ENCODE measurements at regions not wholly inside any gene's neighbourhood (a gene's known extent, or its start where the extent isn't known, plus 50 kb on each side); places are given as distances from the start of the nearest gene placed in this dataset.
"Not testable (repeated sequence)": the region's sequence is repeated elsewhere in the genome, so short reads cannot be mapped to it uniquely, and the experiment has no call there.

DNA sequence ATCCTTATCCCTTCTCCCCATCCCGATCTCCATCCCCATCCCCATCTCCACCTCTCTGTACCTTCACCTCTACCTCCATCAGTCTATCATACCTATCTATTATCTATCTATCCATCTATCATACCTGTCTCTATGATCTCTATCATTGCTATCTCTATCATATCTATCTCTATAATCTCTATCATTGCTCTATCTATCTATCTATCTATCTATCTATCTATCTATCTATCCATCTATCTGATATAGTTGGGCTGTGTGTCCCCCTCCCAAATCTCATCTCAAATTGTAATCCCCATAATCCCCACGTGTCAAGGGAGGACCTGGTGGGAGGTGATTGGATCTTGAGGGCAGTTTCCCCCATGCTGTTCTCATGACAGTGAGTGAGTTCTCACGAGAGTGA, 97.9 kb upstream of the PAXBP1 start:
- no peaks in the 10 kb centered on the region for H3K9me3 ChIP-seq
- peaks cover 6% of the 10 kb centered on the region for H3K27me3 ChIP-seq
- no peak for DNase-seq (ENCODE audit: low spot score in 2 of 2)
- H3K4me3 ChIP-seq: no peak overlapping the region
- H3K27ac ChIP-seq: no peak overlapping the region
- 63% methylated on average over 3 of the region's 3 CpGs for WGBS
- TF ChIP-seq EP300 (IDR thresholded peaks at IDR 0.05) (no peak), POLR2AphosphoS5 (IDR thresholded peaks at IDR 0.05) (no peak), POLR2A (IDR thresholded peaks at IDR 0.05) (no peak)
- TF ChIP-seq, protein P1, sequence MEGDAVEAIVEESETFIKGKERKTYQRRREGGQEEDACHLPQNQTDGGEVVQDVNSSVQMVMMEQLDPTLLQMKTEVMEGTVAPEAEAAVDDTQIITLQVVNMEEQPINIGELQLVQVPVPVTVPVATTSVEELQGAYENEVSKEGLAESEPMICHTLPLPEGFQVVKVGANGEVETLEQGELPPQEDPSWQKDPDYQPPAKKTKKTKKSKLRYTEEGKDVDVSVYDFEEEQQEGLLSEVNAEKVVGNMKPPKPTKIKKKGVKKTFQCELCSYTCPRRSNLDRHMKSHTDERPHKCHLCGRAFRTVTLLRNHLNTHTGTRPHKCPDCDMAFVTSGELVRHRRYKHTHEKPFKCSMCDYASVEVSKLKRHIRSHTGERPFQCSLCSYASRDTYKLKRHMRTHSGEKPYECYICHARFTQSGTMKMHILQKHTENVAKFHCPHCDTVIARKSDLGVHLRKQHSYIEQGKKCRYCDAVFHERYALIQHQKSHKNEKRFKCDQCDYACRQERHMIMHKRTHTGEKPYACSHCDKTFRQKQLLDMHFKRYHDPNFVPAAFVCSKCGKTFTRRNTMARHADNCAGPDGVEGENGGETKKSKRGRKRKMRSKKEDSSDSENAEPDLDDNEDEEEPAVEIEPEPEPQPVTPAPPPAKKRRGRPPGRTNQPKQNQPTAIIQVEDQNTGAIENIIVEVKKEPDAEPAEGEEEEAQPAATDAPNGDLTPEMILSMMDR (IDR thresholded peaks at IDR 0.05): no peak
- H3K36me3 ChIP-seq: no peaks in the 10 kb centered on the region
- no peaks in the 10 kb centered on the region for H3K4me1 ChIP-seq

DNA sequence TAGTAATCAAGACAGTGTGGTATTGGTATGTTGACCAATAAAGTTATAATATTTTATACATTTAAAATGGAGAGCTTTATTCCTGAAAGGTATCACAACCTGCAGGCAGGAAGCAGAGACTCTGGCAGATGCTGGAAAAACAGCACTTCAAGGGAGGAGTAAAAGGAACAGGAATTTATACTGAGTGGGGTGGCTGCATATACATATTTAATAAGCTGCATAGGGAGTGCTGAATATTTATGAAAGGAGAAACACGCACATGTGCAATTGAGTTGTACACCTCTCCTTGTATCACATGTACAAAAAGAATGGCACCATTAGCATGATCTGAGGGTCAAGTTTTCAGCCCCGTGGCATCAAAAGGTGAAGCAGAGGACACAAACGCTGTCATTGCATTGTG, 104.9 kb upstream of the PAXBP1 start:
- Histone ChIP-seq H3K9me3 (no peaks in the 10 kb centered on the region), H3K27me3 (peaks cover under 1% of the 10 kb centered on the region), H3K27ac (no peak overlapping the region), H3K36me3 (no peaks in the 10 kb centered on the region), H3K4me3 (no peak overlapping the region), H3K4me1 (no peaks in the 10 kb centered on the region)
- 57% methylated on average over 3 of the region's 3 CpGs for WGBS
- DNase-seq (ENCODE audit: low spot score in 2 of 2): no peak
- TF ChIP-seq EP300 (IDR thresholded peaks at IDR 0.05) (no peak), POLR2AphosphoS5 (IDR thresholded peaks at IDR 0.05) (no peak), POLR2A (IDR thresholded peaks at IDR 0.05) (no peak)
- TF ChIP-seq, protein P1 (IDR thresholded peaks at IDR 0.05): no peak

DNA sequence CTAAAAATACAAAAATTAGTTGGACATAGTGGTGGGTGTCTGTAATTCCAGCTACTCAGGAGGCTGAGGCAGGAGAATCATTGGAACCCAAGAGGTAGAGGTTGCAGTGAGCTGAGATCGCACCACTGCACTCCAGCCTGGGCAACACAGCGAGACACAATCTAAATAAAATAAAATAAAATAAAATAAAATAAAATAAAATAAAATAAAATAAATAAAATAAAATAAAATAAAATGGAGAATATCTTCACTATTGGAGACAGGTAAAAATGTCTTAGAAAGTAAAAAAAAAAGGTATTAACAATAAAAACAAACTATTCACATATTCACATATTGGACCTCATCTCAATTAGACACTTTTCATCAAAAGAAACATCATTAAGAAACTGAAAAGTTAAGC, 106.3 kb upstream of the PAXBP1 start:
- not testable (repeated sequence) for DNase-seq (ENCODE audit: low spot score in 2 of 2); H3K4me1 ChIP-seq; H3K27me3 ChIP-seq; H3K9me3 ChIP-seq; H3K36me3 ChIP-seq; H3K27ac ChIP-seq; H3K4me3 ChIP-seq
- 93% methylated on average over 2 of the region's 2 CpGs for WGBS

DNA sequence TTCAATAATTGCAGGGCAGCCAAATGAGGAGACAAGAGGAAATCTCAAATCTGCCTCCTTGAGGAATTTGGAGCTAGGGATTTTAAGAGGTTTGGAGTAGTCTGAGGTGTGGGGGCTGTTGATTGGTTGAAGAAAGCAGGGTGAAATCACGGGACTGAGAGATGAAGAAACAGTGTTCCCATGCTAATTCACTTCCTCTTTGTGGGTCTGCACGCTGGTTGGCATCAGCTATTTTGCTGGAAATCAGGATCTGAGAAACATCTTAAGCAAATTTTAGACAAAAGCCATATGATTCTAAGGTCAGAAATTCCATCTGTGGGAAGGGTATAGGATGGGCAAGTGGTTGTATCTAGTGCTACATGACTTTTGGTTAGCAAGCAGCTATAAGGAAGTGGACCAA, 107.1 kb upstream of the PAXBP1 start:
- no peaks in the 10 kb centered on the region for H3K4me1 ChIP-seq
- no peak for TF ChIP-seq POLR2AphosphoS5 (IDR thresholded peaks at IDR 0.05)
- TF ChIP-seq EP300 (IDR thresholded peaks at IDR 0.05): no peak
- no peak for TF ChIP-seq POLR2A (IDR thresholded peaks at IDR 0.05)
- TF ChIP-seq, protein P1 (IDR thresholded peaks at IDR 0.05): no peak
- no peak overlapping the region for H3K4me3 ChIP-seq
- H3K9me3 ChIP-seq: no peaks in the 10 kb centered on the region
- no peak for DNase-seq (ENCODE audit: low spot score in 2 of 2)
- H3K27ac ChIP-seq: no peak overlapping the region
- H3K36me3 ChIP-seq: no peaks in the 10 kb centered on the region
- 42% methylated on average over 2 of the region's 2 CpGs for WGBS
- peaks cover 4% of the 10 kb centered on the region for H3K27me3 ChIP-seq

DNA sequence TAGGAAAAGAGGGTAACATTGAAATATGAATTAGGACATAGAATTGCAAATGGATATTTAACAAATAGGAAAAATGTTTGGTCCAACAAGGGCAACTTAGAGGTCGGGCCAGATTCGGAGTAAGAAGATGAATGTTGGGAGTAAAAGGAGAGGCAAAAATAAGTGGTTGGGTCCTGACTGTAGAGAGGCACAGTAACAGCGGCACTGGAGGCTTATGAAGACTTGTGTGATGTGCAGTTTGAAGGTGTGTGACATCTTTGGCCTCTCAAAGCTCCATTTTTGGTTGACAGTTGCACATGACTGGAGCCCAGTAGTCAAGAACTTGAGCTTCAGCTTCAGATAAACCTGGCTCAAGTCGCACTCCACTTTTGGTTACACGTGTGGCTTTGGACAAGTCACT, 109.9 kb upstream of the PAXBP1 start:
- Histone ChIP-seq H3K4me3 (no peak overlapping the region), H3K27me3 (peaks cover 4% of the 10 kb centered on the region), H3K27ac (no peak overlapping the region), H3K36me3 (no peaks in the 10 kb centered on the region), H3K4me1 (no peaks in the 10 kb centered on the region), H3K9me3 (no peaks in the 10 kb centered on the region)
- TF ChIP-seq POLR2A (IDR thresholded peaks at IDR 0.05): no peak
- TF ChIP-seq POLR2AphosphoS5 (IDR thresholded peaks at IDR 0.05): no peak
- TF ChIP-seq, protein P1 (IDR thresholded peaks at IDR 0.05): no peak
- TF ChIP-seq EP300 (IDR thresholded peaks at IDR 0.05): no peak
- 93% methylated on average over 5 of the region's 5 CpGs for WGBS
- DNase-seq (ENCODE audit: low spot score in 2 of 2): no peak

DNA sequence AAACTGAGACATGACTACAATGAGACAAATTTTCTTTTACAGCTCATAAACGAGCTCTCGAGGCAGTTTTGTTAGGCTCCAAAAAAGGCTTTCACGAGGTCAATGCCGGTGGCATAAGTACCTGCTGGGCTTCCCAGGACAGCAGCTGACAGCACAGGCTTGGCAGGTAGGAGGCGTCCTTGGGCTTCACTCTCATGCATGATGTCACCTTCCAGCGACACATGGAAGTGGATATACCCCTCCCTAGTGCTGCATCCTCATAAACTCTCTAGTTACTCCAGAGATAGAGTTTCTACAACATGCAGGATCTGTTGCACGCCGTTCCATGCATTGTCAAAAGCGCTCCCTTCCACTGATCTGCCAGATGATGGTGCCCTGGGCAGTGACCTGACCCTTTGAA, 112.5 kb upstream of the PAXBP1 start:
- Histone ChIP-seq H3K36me3 (no peaks in the 10 kb centered on the region), H3K27me3 (peaks cover 4% of the 10 kb centered on the region), H3K4me1 (no peaks in the 10 kb centered on the region), H3K9me3 (no peaks in the 10 kb centered on the region), H3K27ac (no peak overlapping the region), H3K4me3 (no peak overlapping the region)
- WGBS: 72% methylated on average over 9 of the region's 9 CpGs
- no peak for TF ChIP-seq EP300 (IDR thresholded peaks at IDR 0.05)
- no peak for TF ChIP-seq POLR2AphosphoS5 (IDR thresholded peaks at IDR 0.05)
- TF ChIP-seq, protein P1 (IDR thresholded peaks at IDR 0.05): no peak
- TF ChIP-seq POLR2A (IDR thresholded peaks at IDR 0.05): no peak
- no peak for DNase-seq (ENCODE audit: low spot score in 2 of 2)

Measured in suprapubic skin (tissue), 4 donors.